PC-9 (cell line): ENCODE measurements at regions not wholly inside any gene's neighbourhood (a gene's known extent, or its start where the extent isn't known, plus 50 kb on each side); places are given as distances from the start of the nearest gene placed in this dataset.

Experiments used
- EZH2 ChIP-seq: fragments of 200-600 bp; sonication (generic); IDR thresholded peaks from 2 replicates; pipeline ENCODE4 v1.8.0; 2017; ENCODE audit warnings: antibody characterized with exemption, low read depth
- TF ChIP-seq, protein P1 (sequence below): fragments of 200-600 bp; sonication (generic); conservative IDR thresholded peaks from 2 replicates; pipeline ENCODE4 v1.6.1; 2017; ENCODE audit warnings: mixed run types, antibody characterized with exemption, mild to moderate bottlenecking, moderate library complexity

- TF ChIP-seq, protein P1, sequence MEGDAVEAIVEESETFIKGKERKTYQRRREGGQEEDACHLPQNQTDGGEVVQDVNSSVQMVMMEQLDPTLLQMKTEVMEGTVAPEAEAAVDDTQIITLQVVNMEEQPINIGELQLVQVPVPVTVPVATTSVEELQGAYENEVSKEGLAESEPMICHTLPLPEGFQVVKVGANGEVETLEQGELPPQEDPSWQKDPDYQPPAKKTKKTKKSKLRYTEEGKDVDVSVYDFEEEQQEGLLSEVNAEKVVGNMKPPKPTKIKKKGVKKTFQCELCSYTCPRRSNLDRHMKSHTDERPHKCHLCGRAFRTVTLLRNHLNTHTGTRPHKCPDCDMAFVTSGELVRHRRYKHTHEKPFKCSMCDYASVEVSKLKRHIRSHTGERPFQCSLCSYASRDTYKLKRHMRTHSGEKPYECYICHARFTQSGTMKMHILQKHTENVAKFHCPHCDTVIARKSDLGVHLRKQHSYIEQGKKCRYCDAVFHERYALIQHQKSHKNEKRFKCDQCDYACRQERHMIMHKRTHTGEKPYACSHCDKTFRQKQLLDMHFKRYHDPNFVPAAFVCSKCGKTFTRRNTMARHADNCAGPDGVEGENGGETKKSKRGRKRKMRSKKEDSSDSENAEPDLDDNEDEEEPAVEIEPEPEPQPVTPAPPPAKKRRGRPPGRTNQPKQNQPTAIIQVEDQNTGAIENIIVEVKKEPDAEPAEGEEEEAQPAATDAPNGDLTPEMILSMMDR = no peak
- TF ChIP-seq EZH2 = no peak
These were observed 125.6 kb upstream of the PITX1 start for GRCh38 chr5:135159626-135160025.
